Activated naive CD8-positive, alpha-beta T cell (primary cell): ENCODE measurements at regions not wholly inside any gene's neighbourhood (a gene's known extent, or its start where the extent isn't known, plus 50 kb on each side); places are given as distances from the start of the nearest gene placed in this dataset.
"Not testable (repeated sequence)": the region's sequence is repeated elsewhere in the genome, so short reads cannot be mapped to it uniquely, and the experiment has no call there.

Experiments used
- H3K27ac Mint-ChIP-seq: one replicate; pipeline ENCODE4 v1.8.0; 2021; ENCODE audit warnings: mixed read lengths
- H3K27me3 Mint-ChIP-seq: one replicate; pipeline ENCODE4 v1.8.0; 2021; ENCODE audit warnings: mixed read lengths
- H3K36me3 Mint-ChIP-seq: one replicate; pipeline ENCODE4 v1.8.0; 2021; ENCODE audit warnings: mixed read lengths
- H3K4me1 Mint-ChIP-seq: one replicate; pipeline ENCODE4 v1.8.0; 2021; ENCODE audit warnings: low read depth, mixed read lengths
- H3K4me3 Mint-ChIP-seq: one replicate; pipeline ENCODE4 v1.8.0; 2021; ENCODE audit warnings: mild to moderate bottlenecking, mixed read lengths
- H3K9me3 Mint-ChIP-seq: one replicate; pipeline ENCODE4 v1.8.0; 2021; ENCODE audit warnings: low read depth, mixed read lengths

- Mint-ChIP-seq H3K36me3 (no peaks in the 10 kb centered on the region), H3K27me3 (no peaks in the 10 kb centered on the region), H3K4me3 (no peak overlapping the region), H3K27ac (no peak overlapping the region), H3K9me3 (peaks cover 3% of the 10 kb centered on the region), H3K4me1 (no peaks in the 10 kb centered on the region)
Measured at GRCh38 chr6:122265755-122266154, 133.7 kb upstream of the HSF2 start.

DNA sequence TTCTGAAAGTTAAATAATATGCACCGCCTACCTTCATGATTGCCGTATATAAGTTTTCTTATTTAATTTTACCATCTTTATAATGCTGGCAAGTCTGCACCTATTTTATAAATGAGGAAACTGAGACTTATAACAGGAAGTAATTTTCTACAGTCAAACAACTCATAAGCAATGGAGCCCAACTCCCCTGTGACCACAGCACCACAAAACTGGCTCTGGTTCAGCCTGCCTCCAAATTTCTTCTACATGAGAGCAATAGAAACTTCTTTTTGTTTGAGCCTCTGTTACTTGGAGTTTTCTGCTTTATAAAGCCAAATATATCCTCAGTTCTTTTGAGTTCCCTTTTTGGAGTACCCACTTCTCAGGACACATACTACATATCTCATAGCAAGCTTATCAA, 131.1 kb upstream of the HSF2 start:
- H3K9me3 Mint-ChIP-seq = peaks cover 3% of the 10 kb centered on the region
- no peaks in the 10 kb centered on the region for H3K4me1 Mint-ChIP-seq
- H3K27me3 Mint-ChIP-seq = no peaks in the 10 kb centered on the region
- H3K27ac Mint-ChIP-seq = no peak overlapping the region
- no peaks in the 10 kb centered on the region for H3K36me3 Mint-ChIP-seq
- H3K4me3 Mint-ChIP-seq = no peak overlapping the region

DNA sequence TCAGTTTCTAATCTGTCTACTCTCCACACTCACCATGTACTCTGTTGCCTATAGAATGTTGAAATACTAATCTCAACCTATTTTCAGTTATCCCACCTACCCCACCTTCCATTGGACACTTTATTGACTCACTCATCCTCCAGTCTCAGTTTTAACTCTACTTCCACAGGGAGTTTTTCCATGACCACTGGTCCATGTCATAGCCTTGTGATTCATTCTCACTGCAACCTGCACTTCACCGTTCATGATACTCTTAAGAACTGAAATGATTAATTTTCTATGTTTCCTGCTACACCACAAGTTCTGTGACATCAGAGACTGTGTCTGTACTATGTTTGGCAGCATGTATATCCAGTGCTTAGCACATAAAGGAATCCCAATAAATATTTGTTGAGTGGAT, 122.8 kb upstream of the HSF2 start:
- no peaks in the 10 kb centered on the region for H3K9me3 Mint-ChIP-seq
- H3K27me3 Mint-ChIP-seq = peaks cover 3% of the 10 kb centered on the region
- H3K27ac Mint-ChIP-seq = no peak overlapping the region
- H3K4me1 Mint-ChIP-seq = no peaks in the 10 kb centered on the region
- H3K36me3 Mint-ChIP-seq = no peaks in the 10 kb centered on the region
- H3K4me3 Mint-ChIP-seq = no peak overlapping the region

GRCh38 chr6:122280105-122281021, 119.1 kb upstream of the HSF2 start:
- not testable (repeated sequence) for H3K36me3 Mint-ChIP-seq

GRCh38 chr6:122283884-122284283, 115.6 kb upstream of the HSF2 start:
- Mint-ChIP-seq H3K27me3 (peaks cover 5% of the 10 kb centered on the region), H3K4me1 (no peaks in the 10 kb centered on the region), H3K9me3 (no peaks in the 10 kb centered on the region), H3K27ac (no peak overlapping the region), H3K36me3 (no peaks in the 10 kb centered on the region), H3K4me3 (no peak overlapping the region)

More at GRCh38 chr6:122280105-122281021, 119.1 kb upstream of the HSF2 start:
- not testable (repeated sequence) for H3K9me3 Mint-ChIP-seq, H3K4me3 Mint-ChIP-seq, H3K27me3 Mint-ChIP-seq, H3K27ac Mint-ChIP-seq, H3K4me1 Mint-ChIP-seq

DNA sequence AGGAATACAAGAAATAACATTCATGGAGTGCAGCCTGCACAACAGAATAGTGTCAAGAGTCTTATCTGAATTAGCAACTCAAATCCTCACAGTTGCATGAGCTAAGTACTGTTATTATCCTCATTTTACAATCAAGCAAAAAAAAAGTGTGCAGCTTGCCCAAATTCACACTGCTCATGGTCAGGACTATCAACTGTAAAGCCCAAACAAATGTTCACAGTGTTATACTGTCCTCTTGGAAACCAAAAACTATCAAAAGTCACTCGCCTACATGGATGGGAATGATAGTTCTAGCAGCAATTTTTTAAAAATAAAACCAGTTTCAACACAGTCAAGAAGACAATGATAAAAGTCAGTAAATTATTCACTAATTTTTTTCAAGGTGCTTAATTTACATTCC, 114.6 kb upstream of the HSF2 start:
- Mint-ChIP-seq H3K4me1 (no peaks in the 10 kb centered on the region), H3K27ac (no peak overlapping the region), H3K36me3 (no peaks in the 10 kb centered on the region), H3K4me3 (no peak overlapping the region), H3K9me3 (no peaks in the 10 kb centered on the region), H3K27me3 (peaks cover 5% of the 10 kb centered on the region)

- H3K36me3 Mint-ChIP-seq = no peaks in the 10 kb centered on the region
- peaks cover 5% of the 10 kb centered on the region for H3K27me3 Mint-ChIP-seq
- no peak overlapping the region for H3K27ac Mint-ChIP-seq
- H3K9me3 Mint-ChIP-seq = no peaks in the 10 kb centered on the region
- H3K4me1 Mint-ChIP-seq = no peaks in the 10 kb centered on the region
- no peak overlapping the region for H3K4me3 Mint-ChIP-seq
Measured at GRCh38 chr6:122285292-122285913, 114.0 kb upstream of the HSF2 start.

- H3K9me3 Mint-ChIP-seq = no peaks in the 10 kb centered on the region
- no peaks in the 10 kb centered on the region for H3K4me1 Mint-ChIP-seq
- H3K27me3 Mint-ChIP-seq = peaks cover 5% of the 10 kb centered on the region
- no peak overlapping the region for H3K27ac Mint-ChIP-seq
- H3K36me3 Mint-ChIP-seq = no peaks in the 10 kb centered on the region
- H3K4me3 Mint-ChIP-seq = no peak overlapping the region
Measured at GRCh38 chr6:122286512-122286911, 112.9 kb upstream of the HSF2 start.

GRCh38 chr6:122289762-122290539, 109.5 kb upstream of the HSF2 start:
- Mint-ChIP-seq H3K27me3 (peaks cover 2% of the 10 kb centered on the region), H3K4me3 (no peak overlapping the region), H3K4me1 (no peaks in the 10 kb centered on the region), H3K36me3 (no peaks in the 10 kb centered on the region), H3K9me3 (no peaks in the 10 kb centered on the region), H3K27ac (no peak overlapping the region)

DNA sequence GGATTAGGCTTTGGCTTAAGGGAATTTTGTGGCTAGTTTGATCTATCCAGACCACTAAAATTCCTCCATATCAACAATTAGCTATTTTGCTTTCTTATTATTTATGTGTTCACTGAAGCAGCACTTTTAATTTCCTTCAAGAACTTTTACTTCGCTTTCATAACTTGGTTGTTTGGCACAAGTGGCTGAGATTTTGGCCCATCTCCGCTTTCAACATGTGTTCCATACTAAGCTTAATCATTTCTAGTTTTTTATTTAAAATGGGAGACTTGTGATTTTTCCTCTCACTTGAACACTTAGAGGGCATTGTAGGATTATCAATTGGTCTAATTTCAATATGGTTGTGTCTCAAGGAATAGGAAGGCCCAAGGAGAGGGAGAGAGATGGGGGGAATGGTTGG, 102.4 kb upstream of the HSF2 start:
- Mint-ChIP-seq H3K9me3 (no peaks in the 10 kb centered on the region), H3K4me1 (no peaks in the 10 kb centered on the region), H3K27me3 (peaks cover 2% of the 10 kb centered on the region), H3K36me3 (no peaks in the 10 kb centered on the region), H3K27ac (no peak overlapping the region), H3K4me3 (no peak overlapping the region)

- peaks cover 9% of the 10 kb centered on the region for H3K9me3 Mint-ChIP-seq
- no peak overlapping the region for H3K27ac Mint-ChIP-seq
- H3K4me1 Mint-ChIP-seq = no peaks in the 10 kb centered on the region
- H3K4me3 Mint-ChIP-seq = no peak overlapping the region
- no peaks in the 10 kb centered on the region for H3K36me3 Mint-ChIP-seq
- H3K27me3 Mint-ChIP-seq = peaks cover 11% of the 10 kb centered on the region
Measured at GRCh38 chr6:122302067-122302466, 97.4 kb upstream of the HSF2 start.

DNA sequence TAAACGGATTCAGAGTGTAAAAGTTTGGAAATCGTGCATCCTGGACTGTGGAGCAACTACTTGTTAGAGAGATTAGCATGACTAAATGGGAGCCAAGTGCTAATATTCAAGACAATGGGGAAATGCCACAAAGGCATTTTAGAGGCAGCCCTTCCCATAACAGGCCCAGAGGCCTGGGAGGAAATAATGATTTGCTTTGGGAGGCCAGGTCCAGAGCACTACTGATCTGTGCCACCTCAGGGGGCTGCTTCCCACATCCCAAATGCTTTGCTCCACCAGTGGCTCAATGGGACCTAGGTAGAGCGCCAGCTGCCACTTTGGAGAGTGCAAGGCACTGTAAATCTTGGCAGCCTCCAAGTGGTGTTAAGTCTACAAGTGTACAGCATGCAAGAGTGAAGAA, 91.9 kb upstream of the HSF2 start:
- no peak overlapping the region for H3K4me3 Mint-ChIP-seq
- no peaks in the 10 kb centered on the region for H3K4me1 Mint-ChIP-seq
- no peaks in the 10 kb centered on the region for H3K36me3 Mint-ChIP-seq
- peaks cover 15% of the 10 kb centered on the region for H3K9me3 Mint-ChIP-seq
- peaks cover 10% of the 10 kb centered on the region for H3K27me3 Mint-ChIP-seq
- no peak overlapping the region for H3K27ac Mint-ChIP-seq

- Mint-ChIP-seq H3K27me3 (peaks cover 9% of the 10 kb centered on the region), H3K9me3 (peaks cover 15% of the 10 kb centered on the region), H3K4me1 (no peaks in the 10 kb centered on the region), H3K36me3 (no peaks in the 10 kb centered on the region), H3K27ac (no peak overlapping the region), H3K4me3 (no peak overlapping the region)
Measured at GRCh38 chr6:122308074-122308473, 91.4 kb upstream of the HSF2 start.

DNA sequence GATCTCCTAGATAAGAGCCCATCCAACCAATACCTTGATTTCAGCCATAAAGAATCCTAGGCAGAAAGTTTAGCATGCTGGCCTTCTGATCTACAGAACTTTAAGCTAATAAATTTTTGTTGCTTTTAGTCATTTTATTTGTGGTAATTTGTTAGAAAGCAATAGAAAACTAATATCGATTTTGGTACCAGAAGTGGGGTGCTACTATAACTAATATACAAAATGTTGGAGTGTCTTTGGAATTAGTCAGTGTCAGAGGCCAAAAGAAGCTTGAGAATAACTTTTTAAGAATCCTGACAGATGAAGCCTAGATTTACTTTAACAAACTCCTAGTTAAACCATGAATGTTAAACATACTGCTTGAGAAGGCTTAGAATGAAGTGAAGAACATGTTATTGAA, 83.6 kb upstream of the HSF2 start:
- H3K4me3 Mint-ChIP-seq = no peak overlapping the region
- H3K27me3 Mint-ChIP-seq = peaks cover 6% of the 10 kb centered on the region
- H3K9me3 Mint-ChIP-seq = peaks cover 19% of the 10 kb centered on the region
- H3K27ac Mint-ChIP-seq = no peak overlapping the region
- H3K4me1 Mint-ChIP-seq = no peaks in the 10 kb centered on the region
- H3K36me3 Mint-ChIP-seq = peaks cover 4% of the 10 kb centered on the region

- peaks cover 4% of the 10 kb centered on the region for H3K36me3 Mint-ChIP-seq
- peaks cover 20% of the 10 kb centered on the region for H3K4me1 Mint-ChIP-seq
- H3K27ac Mint-ChIP-seq = peak overlapping the region; percentile 47
- H3K4me3 Mint-ChIP-seq = peak overlapping the region; percentile 91
- H3K27me3 Mint-ChIP-seq = peaks cover 1% of the 10 kb centered on the region
- no peaks in the 10 kb centered on the region for H3K9me3 Mint-ChIP-seq
Measured at GRCh38 chr6:122322824-122323223, 76.6 kb upstream of the HSF2 start.
